HG03354 (cell line): ENCODE measurements at regions not wholly inside any gene's neighbourhood (a gene's known extent, or its start where the extent isn't known, plus 50 kb on each side); places are given as distances from the start of the nearest gene placed in this dataset.

Experiments used
- ATAC-seq: cut with Tn5 transposase; IDR thresholded peaks from one replicate; pipeline ENCODE4 v1.9.1; 2021; ENCODE audit warnings: mild to moderate bottlenecking; ENCODE audit not compliant: unreplicated experiment, poor library complexity, severe bottlenecking

- ATAC-seq, result peak; percentile 29
Measured at GRCh38 chr5:160507221-160507721, 85.6 kb downstream of the PTTG1 start.

DNA sequence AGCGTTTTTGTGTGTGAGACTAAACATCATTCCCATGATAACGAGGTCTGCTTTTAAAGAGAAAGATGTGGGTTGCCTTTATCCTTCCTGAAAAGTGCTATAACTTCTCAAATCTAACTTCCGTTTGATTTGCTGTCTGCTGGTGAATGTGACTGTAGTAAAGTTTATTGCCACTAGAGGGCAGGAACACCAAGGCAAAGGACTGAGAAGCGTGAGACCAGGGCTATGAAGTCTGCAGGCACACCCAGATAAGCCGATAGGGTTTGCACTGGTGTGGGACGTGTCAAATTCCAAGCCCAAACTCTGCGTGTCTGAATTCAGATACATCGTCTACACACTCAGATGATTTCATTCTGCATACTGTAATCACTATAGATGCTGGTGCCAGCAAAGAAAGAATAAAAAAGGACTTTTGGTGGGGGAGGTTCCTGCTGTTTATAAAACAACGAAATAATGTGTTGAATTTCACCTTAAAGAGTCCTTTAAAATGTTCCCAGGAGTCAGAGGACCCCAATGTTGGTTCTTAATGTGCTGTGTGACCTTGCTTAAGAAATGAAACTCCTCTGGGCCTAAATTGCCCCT is 87.2 kb downstream of the PTTG1 start:
- ATAC-seq, result peak; percentile 58

DNA sequence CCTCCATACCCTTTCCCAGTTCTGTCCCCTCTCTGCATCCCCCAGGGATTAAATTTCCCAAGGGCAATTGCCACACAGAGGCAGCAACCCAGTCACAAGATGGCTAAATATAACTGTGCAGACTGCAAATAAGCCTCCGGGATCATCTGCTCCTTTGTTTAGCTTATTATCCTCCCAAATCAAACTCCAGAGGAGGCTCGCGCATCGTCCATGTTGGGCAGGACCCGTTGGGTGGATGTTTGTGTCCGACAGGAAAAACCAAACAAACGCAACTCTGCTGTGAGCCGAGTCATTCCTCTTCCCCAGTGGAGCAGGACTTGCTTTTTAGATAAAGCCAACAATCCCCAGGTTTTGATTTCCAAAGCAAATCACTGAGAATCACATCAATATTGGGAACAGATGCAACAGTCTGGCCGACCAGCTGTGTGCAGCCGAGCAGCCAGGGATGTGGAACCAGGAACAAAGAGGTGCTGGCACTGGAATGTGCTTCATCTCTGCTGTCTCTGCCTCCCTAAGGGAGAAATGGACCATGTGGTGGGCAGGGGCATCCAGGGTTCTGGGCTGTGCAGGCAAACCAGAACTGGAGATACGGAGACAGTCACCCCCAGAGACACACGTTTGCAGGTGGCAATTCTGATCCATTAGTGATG is 89.8 kb downstream of the PTTG1 start:
- ATAC-seq, result no peak
